Ishikawa (cell line): ENCODE measurements at regions not wholly inside any gene's neighbourhood (a gene's known extent, or its start where the extent isn't known, plus 50 kb on each side); places are given as distances from the start of the nearest gene placed in this dataset.

ENCODE experiments used
- CEBPB ChIP-seq: IDR thresholded peaks from 2 replicates; pipeline ENCODE4 v1.6.1; 2012
- EGR1 ChIP-seq: IDR thresholded peaks from 2 replicates; pipeline ENCODE4 v1.6.1; 2012
- EP300 ChIP-seq: IDR thresholded peaks from 2 replicates; pipeline ENCODE4 v1.6.1; 2012; ENCODE audit warnings: borderline replicate concordance
- NFIC ChIP-seq: IDR thresholded peaks from 2 replicates; pipeline ENCODE4 v1.6.1; 2012
- RAD21 ChIP-seq: IDR thresholded peaks from 2 replicates; pipeline ENCODE4 v1.6.1; 2012; ENCODE audit warnings: low read depth
- REST ChIP-seq: IDR thresholded peaks from 2 replicates; pipeline ENCODE4 v1.6.1; 2012; ENCODE audit warnings: low read depth, mild to moderate bottlenecking
- TAF1 ChIP-seq: IDR thresholded peaks from 2 replicates; pipeline ENCODE4 v1.6.1; 2012; ENCODE audit warnings: low read depth, mild to moderate bottlenecking
- TCF12 ChIP-seq: IDR thresholded peaks from 2 replicates; pipeline ENCODE4 v1.6.1; 2012; ENCODE audit warnings: low read depth
- TEAD4 ChIP-seq: IDR thresholded peaks from 2 replicates; pipeline ENCODE4 v1.6.1; 2012
- USF1 ChIP-seq: IDR thresholded peaks from 2 replicates; pipeline ENCODE4 v1.6.1; 2012

- TF ChIP-seq USF1 (no peak), RAD21 (no peak), TCF12 (no peak), TAF1 (no peak), EP300 (no peak), NFIC (no peak), EGR1 (no peak), CEBPB (no peak), TEAD4 (no peak), REST (no peak)
Observed at GRCh38 chr3:124362455-124362854, 367.8 kb upstream of the UMPS start.
